ENCODE measurements at regions not wholly inside any gene's neighbourhood (a gene's known extent, or its start where the extent isn't known, plus 50 kb on each side); places are given as distances from the start of the nearest gene placed in this dataset.
"Not testable (repeated sequence)": the region's sequence is repeated elsewhere in the genome, so short reads cannot be mapped to it uniquely, and the experiment has no call there.

GRCh38 chr5:103743421-103743820 is 180.8 kb upstream of the NUDT12 start:
- DNase-seq (ENCODE audit: low read depth in 4 of 4, low spot score in 3 of 4), result no peak

GRCh38 chr5:103741984-103742383 is 179.4 kb upstream of the NUDT12 start:
- DNase-seq (ENCODE audit: low read depth in 4 of 4, low spot score in 3 of 4), result no peak

- not testable (repeated sequence) for DNase-seq (ENCODE audit: low read depth in 4 of 4, low spot score in 3 of 4)
These were observed 173.8 kb upstream of the NUDT12 start for GRCh38 chr5:103736343-103736742.

- no peak for DNase-seq (ENCODE audit: low read depth in 4 of 4, low spot score in 3 of 4)
These were observed 161.7 kb upstream of the NUDT12 start for GRCh38 chr5:103724271-103724670.

GRCh38 chr5:103721183-103721582 is 158.6 kb upstream of the NUDT12 start:
- no peak for DNase-seq (ENCODE audit: low read depth in 4 of 4, low spot score in 3 of 4)

- DNase-seq (ENCODE audit: low read depth in 4 of 4, low spot score in 3 of 4), result no peak
These were observed 155.5 kb upstream of the NUDT12 start for GRCh38 chr5:103718108-103718507.

GRCh38 chr5:103708601-103709000 is 146.0 kb upstream of the NUDT12 start:
- DNase-seq (ENCODE audit: low read depth in 4 of 4, low spot score in 3 of 4), result no peak

- DNase-seq (ENCODE audit: low read depth in 4 of 4, low spot score in 3 of 4), result no peak
These were observed 144.5 kb upstream of the NUDT12 start for GRCh38 chr5:103706939-103707682.

- no peak for DNase-seq (ENCODE audit: low read depth in 4 of 4, low spot score in 3 of 4)
These were observed 141.0 kb upstream of the NUDT12 start for GRCh38 chr5:103703617-103704016.

GRCh38 chr5:103693517-103693916 is 130.9 kb upstream of the NUDT12 start:
- DNase-seq (ENCODE audit: low read depth in 4 of 4, low spot score in 3 of 4), result no peak

GRCh38 chr5:103690676-103691075 is 128.1 kb upstream of the NUDT12 start:
- DNase-seq (ENCODE audit: low read depth in 4 of 4, low spot score in 3 of 4), result no peak

- no peak for DNase-seq (ENCODE audit: low read depth in 4 of 4, low spot score in 3 of 4)
These were observed 117.3 kb upstream of the NUDT12 start for GRCh38 chr5:103679873-103680272.

- not testable (repeated sequence) for DNase-seq (ENCODE audit: low read depth in 4 of 4, low spot score in 3 of 4)
These were observed 113.6 kb upstream of the NUDT12 start for GRCh38 chr5:103676198-103676597.

GRCh38 chr5:103674739-103675138 is 112.2 kb upstream of the NUDT12 start:
- no peak for DNase-seq (ENCODE audit: low read depth in 4 of 4, low spot score in 3 of 4)

GRCh38 chr5:103674251-103674650 is 111.7 kb upstream of the NUDT12 start:
- DNase-seq (ENCODE audit: low read depth in 4 of 4, low spot score in 3 of 4), result no peak

GRCh38 chr5:103669615-103670014 is 107.0 kb upstream of the NUDT12 start:
- DNase-seq (ENCODE audit: low read depth in 4 of 4, low spot score in 3 of 4), result no peak

- no peak for DNase-seq (ENCODE audit: low read depth in 4 of 4, low spot score in 3 of 4)
These were observed 105.7 kb upstream of the NUDT12 start for GRCh38 chr5:103668281-103668680.

GRCh38 chr5:103667068-103667467 is 104.5 kb upstream of the NUDT12 start:
- no peak for DNase-seq (ENCODE audit: low read depth in 4 of 4, low spot score in 3 of 4)

GRCh38 chr5:103657301-103657700 is 94.7 kb upstream of the NUDT12 start:
- DNase-seq (ENCODE audit: low read depth in 4 of 4, low spot score in 3 of 4), result no peak

GRCh38 chr5:103648086-103648485 is 85.5 kb upstream of the NUDT12 start:
- no peak for DNase-seq (ENCODE audit: low read depth in 4 of 4, low spot score in 3 of 4)

GRCh38 chr5:103646698-103647614 is 84.4 kb upstream of the NUDT12 start:
- no peak for DNase-seq (ENCODE audit: low read depth in 4 of 4, low spot score in 3 of 4)

- DNase-seq (ENCODE audit: low read depth in 4 of 4, low spot score in 3 of 4), result no peak
These were observed 83.2 kb upstream of the NUDT12 start for GRCh38 chr5:103645816-103646215.

All from left renal pelvis (tissue), 4 donors.